DND-41 (cell line): ENCODE measurements at regions not wholly inside any gene's neighbourhood (a gene's known extent, or its start where the extent isn't known, plus 50 kb on each side); places are given as distances from the start of the nearest gene placed in this dataset.

Source experiments
- CTCF ChIP-seq: IDR thresholded peaks from 2 replicates; pipeline ENCODE4 v1.5.1; 2012; ENCODE audit warnings: borderline replicate concordance, low read length, moderate library complexity, mild to moderate bottlenecking; ENCODE audit not compliant: poor library complexity, severe bottlenecking; ENCODE audit errors: extremely low read depth
- EZH2 ChIP-seq: IDR thresholded peaks from 3 replicates; pipeline ENCODE4 v1.6.1; 2012; ENCODE audit warnings: borderline replicate concordance, low read depth, mild to moderate bottlenecking, moderate library complexity, low read length, inconsistent platforms; ENCODE audit not compliant: severe bottlenecking

- TF ChIP-seq CTCF (no peak), EZH2 (no peak)
These were observed 51.2 kb downstream of the CYRIA start for GRCh38 chr2:16614314-16614860.
